SU-DHL-6 (cell line): ENCODE measurements at regions not wholly inside any gene's neighbourhood (a gene's known extent, or its start where the extent isn't known, plus 50 kb on each side); places are given as distances from the start of the nearest gene placed in this dataset.

ENCODE experiments used
- H2AFZ ChIP-seq: fragments of 200-600 bp; sonication (generic); 2 replicates; pipeline ENCODE4 v1.6.1; 2014; ENCODE audit warnings: low read depth, mild to moderate bottlenecking, moderate library complexity, mixed read lengths, antibody characterized with exemption, low read length; ENCODE audit not compliant: severe bottlenecking
- H3F3A ChIP-seq: fragments of 200-600 bp; shearing (Covaris generic); 2 replicates; pipeline ENCODE4 v1.6.0; 2016; ENCODE audit warnings: antibody characterized with exemption, mild to moderate bottlenecking; ENCODE audit not compliant: insufficient read depth
- H3K27ac ChIP-seq: fragments of 200-600 bp; sonication (generic); 2 replicates; pipeline ENCODE4 v1.5.1; 2016; ENCODE audit warnings: low read depth, mild to moderate bottlenecking, low read length, moderate library complexity, mixed read lengths
- H3K27me3 ChIP-seq: fragments of 200-600 bp; sonication (generic), shearing (Covaris generic); 2 replicates; pipeline ENCODE4 v1.6.0; 2014; ENCODE audit warnings: mild to moderate bottlenecking, low read length
- H3K36me3 ChIP-seq: fragments of 200-600 bp; sonication (generic); 2 replicates; pipeline ENCODE4 v1.6.1; 2014; ENCODE audit warnings: mild to moderate bottlenecking, low read length, mixed read lengths
- H3K4me2 ChIP-seq: fragments of 300-600, 200-600 bp; shearing (Covaris generic), sonication (generic); 2 replicates; pipeline ENCODE4 v1.6.0; 2014; ENCODE audit warnings: low read length, low read depth, mild to moderate bottlenecking; ENCODE audit not compliant: poor library complexity, severe bottlenecking
- H3K4me3 ChIP-seq: fragments of 200-600 bp; sonication (generic); 2 replicates; pipeline ENCODE4 v1.5.1; 2014; ENCODE audit warnings: antibody characterized with exemption, low read length, mild to moderate bottlenecking, mixed read lengths; ENCODE audit not compliant: insufficient read depth, poor library complexity, severe bottlenecking
- H3K79me2 ChIP-seq: fragments of 200-600 bp; sonication (generic); 2 replicates; pipeline ENCODE4 v1.6.1; 2014; ENCODE audit warnings: mild to moderate bottlenecking, low read length, moderate library complexity; ENCODE audit not compliant: insufficient read depth
- H3K9ac ChIP-seq: fragments of 200-600 bp; sonication (generic); 2 replicates; pipeline ENCODE4 v1.7.0; 2014; ENCODE audit warnings: mild to moderate bottlenecking, low read length
- H3K9me2 ChIP-seq: fragments of 200-600 bp; sonication (generic); replicated peaks from 2 replicates; pipeline ENCODE4 v1.6.1; 2014; ENCODE audit warnings: low read length; ENCODE audit not compliant: insufficient read depth
- H3K9me3 ChIP-seq: fragments of 200-600 bp; sonication (generic); 2 replicates; pipeline ENCODE4 v1.6.1; 2014; ENCODE audit warnings: low read length, mixed read lengths; ENCODE audit not compliant: insufficient read depth
- H4K20me1 ChIP-seq: fragments of 200-600 bp; sonication (generic); 2 replicates; pipeline ENCODE4 v1.6.1; 2014; ENCODE audit warnings: low read depth, mild to moderate bottlenecking, antibody characterized with exemption, low read length, moderate library complexity, mixed read lengths
- CTCF ChIP-seq: fragments of 200-600 bp; sonication (generic); IDR thresholded peaks from one replicate; pipeline ENCODE4 v1.5.1; 2017; ENCODE audit warnings: antibody characterized with exemption, mild to moderate bottlenecking, low read length, moderate library complexity; ENCODE audit not compliant: insufficient read depth, poor library complexity, severe bottlenecking
- EZH2phosphoT487 ChIP-seq: fragments of 200-600 bp; sonication (generic), shearing (Covaris generic); conservative IDR thresholded peaks from 2 replicates; pipeline ENCODE4 v1.6.1; 2018; ENCODE audit warnings: mild to moderate bottlenecking, antibody characterized with exemption, low read length, moderate library complexity, mixed read lengths

GRCh38 chr7:46003896-46004875, 83.1 kb upstream of the IGFBP3 start:
- H3K9me2 ChIP-seq, result no peaks in the 10 kb centered on the region
- H3K9ac ChIP-seq, result no peak overlapping the region
- no peak overlapping the region for H2AFZ ChIP-seq
- H3K27ac ChIP-seq, result no peak overlapping the region
- no peaks in the 10 kb centered on the region for H3K79me2 ChIP-seq
- no peak overlapping the region for H3K4me2 ChIP-seq
- no peaks in the 10 kb centered on the region for H4K20me1 ChIP-seq
- no peaks in the 10 kb centered on the region for H3K27me3 ChIP-seq
- H3K9me3 ChIP-seq, result no peaks in the 10 kb centered on the region
- no peak for TF ChIP-seq EZH2phosphoT487
- no peak for TF ChIP-seq CTCF
- H3K4me3 ChIP-seq, result no peak overlapping the region
- H3K36me3 ChIP-seq, result no peaks in the 10 kb centered on the region
- H3F3A ChIP-seq, result no peaks in the 10 kb centered on the region

GRCh38 chr7:46003161-46003560, 82.1 kb upstream of the IGFBP3 start:
- Histone ChIP-seq H3K27me3 (no peaks in the 10 kb centered on the region), H2AFZ (no peak overlapping the region), H4K20me1 (no peaks in the 10 kb centered on the region), H3K79me2 (no peaks in the 10 kb centered on the region), H3K9me3 (no peaks in the 10 kb centered on the region), H3K4me2 (no peak overlapping the region), H3K9me2 (no peaks in the 10 kb centered on the region), H3K36me3 (no peaks in the 10 kb centered on the region), H3K4me3 (no peak overlapping the region), H3K9ac (no peak overlapping the region), H3F3A (no peaks in the 10 kb centered on the region), H3K27ac (no peak overlapping the region)
- TF ChIP-seq CTCF, result no peak
- no peak for TF ChIP-seq EZH2phosphoT487

- no peaks in the 10 kb centered on the region for H3K27me3 ChIP-seq
- no peaks in the 10 kb centered on the region for H3F3A ChIP-seq
- no peaks in the 10 kb centered on the region for H3K36me3 ChIP-seq
- no peaks in the 10 kb centered on the region for H3K9me2 ChIP-seq
- TF ChIP-seq EZH2phosphoT487 (no peak), CTCF (no peak)
- no peak overlapping the region for H3K4me2 ChIP-seq
- H4K20me1 ChIP-seq, result no peaks in the 10 kb centered on the region
- H3K79me2 ChIP-seq, result no peaks in the 10 kb centered on the region
- H3K27ac ChIP-seq, result no peak overlapping the region
- H3K9ac ChIP-seq, result no peak overlapping the region
- 0 out of 2 replicates have a peak, but pooled peaks cover 4% of the 10 kb centered on the region for H3K9me3 ChIP-seq
- no peak overlapping the region for H2AFZ ChIP-seq
- no peak overlapping the region for H3K4me3 ChIP-seq
Measured at GRCh38 chr7:46000513-46000912, 79.4 kb upstream of the IGFBP3 start.
